Liver (tissue), 8 donors: ENCODE measurements at regions not wholly inside any gene's neighbourhood (a gene's known extent, or its start where the extent isn't known, plus 50 kb on each side); places are given as distances from the start of the nearest gene placed in this dataset.

Experiments used
- DNase-seq: peaks from one replicate; pipeline ENCODE4 v3.0.0-alpha.2; 2017; ENCODE audit warnings: low spot score
- H3K27ac ChIP-seq, 2 donors: one replicate each; pipeline ENCODE4 v1.7.0; 2013; ENCODE audit warnings: inconsistent platforms in 2 of 2, low read length in 2 of 2, control low read depth in 1 of 2, low read depth in 1 of 2, mild to moderate bottlenecking in 1 of 2
- H3K27me3 ChIP-seq, 4 donors: one replicate each; pipeline versions ENCODE4 v1.6.1 to v1.7.0; 2013; ENCODE audit warnings: low read length in 3 of 4, inconsistent platforms in 1 of 4, mild to moderate bottlenecking in 1 of 4, moderate library complexity in 1 of 4; ENCODE audit not compliant: control insufficient read depth in 4 of 4, insufficient read depth in 4 of 4
- H3K36me3 ChIP-seq, 4 donors: one replicate each; pipeline versions ENCODE4 v1.6.1 to v1.7.0; 2013; ENCODE audit warnings: low read length in 3 of 4, mild to moderate bottlenecking in 3 of 4, low read depth in 1 of 4, moderate library complexity in 1 of 4; ENCODE audit not compliant: control insufficient read depth in 4 of 4, insufficient read depth in 3 of 4
- H3K4me1 ChIP-seq, 4 donors: one replicate each; pipeline versions ENCODE4 v1.6.1 to v1.7.0; 2013; ENCODE audit warnings: low read length in 3 of 4, mild to moderate bottlenecking in 3 of 4, moderate library complexity in 1 of 4; ENCODE audit not compliant: control insufficient read depth in 4 of 4, insufficient read depth in 4 of 4
- H3K4me3 ChIP-seq, 3 donors: one replicate each; pipeline versions ENCODE4 v1.6.1 to v1.7.0; 2013; ENCODE audit warnings: low read length in 3 of 3, control low read depth in 1 of 3, low read depth in 1 of 3, mild to moderate bottlenecking in 1 of 3
- H3K9ac ChIP-seq, 2 donors: one replicate each; pipeline ENCODE4 v1.7.0; 2013; ENCODE audit warnings: low read length in 2 of 2, mild to moderate bottlenecking in 2 of 2, moderate library complexity in 2 of 2, control low read depth in 1 of 2, low read depth in 1 of 2
- H3K9me3 ChIP-seq, 4 donors: one replicate each; pipeline versions ENCODE4 v1.6.1 to v1.7.0; 2013; ENCODE audit warnings: low read length in 3 of 4; ENCODE audit not compliant: control insufficient read depth in 4 of 4
- ATF3 ChIP-seq: IDR thresholded peaks from 2 replicates; pipeline ENCODE4 v1.6.1; 2016; ENCODE audit warnings: antibody characterized with exemption
- FOXA2 ChIP-seq: IDR thresholded peaks from 2 replicates; pipeline ENCODE4 v1.6.1; 2016; ENCODE audit warnings: antibody characterized with exemption
- GABPA ChIP-seq, 2 donors: IDR thresholded peaks in 1 of 2; conservative IDR thresholded peaks in 1 of 2; 2 replicates each; pipeline ENCODE4 v1.6.1; 2016; ENCODE audit warnings: antibody characterized with exemption in 2 of 2, mild to moderate bottlenecking in 1 of 2, moderate library complexity in 1 of 2
- HNF4A ChIP-seq, 2 donors: conservative IDR thresholded peaks; 2 replicates each; pipeline ENCODE4 v1.6.1; 2016; ENCODE audit warnings: antibody characterized with exemption in 2 of 2, mild to moderate bottlenecking in 2 of 2
- HNF4G ChIP-seq: IDR thresholded peaks from 2 replicates; pipeline ENCODE4 v1.6.1; 2016; ENCODE audit warnings: antibody characterized with exemption
- JUND ChIP-seq, 2 donors: IDR thresholded peaks; 2 replicates each; pipeline ENCODE4 v1.6.1; 2016; ENCODE audit warnings: antibody characterized with exemption in 2 of 2
- MAX ChIP-seq: IDR thresholded peaks from 2 replicates; pipeline ENCODE4 v1.6.1; 2016; ENCODE audit warnings: antibody characterized with exemption
- NR2F2 ChIP-seq: IDR thresholded peaks from 2 replicates; pipeline ENCODE4 v1.6.1; 2016; ENCODE audit warnings: antibody characterized with exemption
- RAD21 ChIP-seq, 2 donors: IDR thresholded peaks; 2 replicates each; pipeline ENCODE4 v1.6.1; 2016; ENCODE audit warnings: antibody characterized with exemption in 2 of 2, mild to moderate bottlenecking in 2 of 2
- RXRA ChIP-seq, 2 donors: IDR thresholded peaks; 2 replicates each; pipeline ENCODE4 v1.6.1; 2017 to 2018; ENCODE audit warnings: antibody characterized with exemption in 2 of 2, mild to moderate bottlenecking in 1 of 2
- SP1 ChIP-seq: IDR thresholded peaks from 2 replicates; pipeline ENCODE4 v1.6.1; 2018; ENCODE audit warnings: antibody characterized with exemption, mild to moderate bottlenecking
- TAF1 ChIP-seq: conservative IDR thresholded peaks from 2 replicates; pipeline ENCODE4 v1.6.1; 2016; ENCODE audit warnings: antibody characterized with exemption, mild to moderate bottlenecking
- YY1 ChIP-seq: IDR thresholded peaks from 2 replicates; pipeline ENCODE4 v1.6.1; 2016; ENCODE audit warnings: antibody characterized with exemption, mild to moderate bottlenecking
- WGBS: extraction: QIAGEN DNeasy Blood & Tissue Kit; methylation state at CpG from one replicate; pipeline ENCODE4 v1.1.7; 2013; 5-methylcytosine and 5-hydroxymethylcytosine counted together
- TF ChIP-seq, protein P1 (sequence below): IDR thresholded peaks from 2 replicates; pipeline ENCODE4 v1.6.1; 2016; ENCODE audit warnings: antibody characterized with exemption
- TF ChIP-seq, protein P2 (sequence below): IDR thresholded peaks from 2 replicates; pipeline ENCODE4 v1.6.1; 2016; ENCODE audit warnings: antibody characterized with exemption, mild to moderate bottlenecking
- TF ChIP-seq, protein P3 (sequence below): fragments of 150-350 bp; IDR thresholded peaks from 2 replicates; pipeline ENCODE4 v1.5.1; 2017; ENCODE audit warnings: improper control_type of control experiment, low read depth, low read length; ENCODE audit not compliant: missing input control
- donor health status: healthy.
- donor health status: healthy.
- donor health status: healthy.
- donor health status: healthy.
- donor health status: healthy.

DNA sequence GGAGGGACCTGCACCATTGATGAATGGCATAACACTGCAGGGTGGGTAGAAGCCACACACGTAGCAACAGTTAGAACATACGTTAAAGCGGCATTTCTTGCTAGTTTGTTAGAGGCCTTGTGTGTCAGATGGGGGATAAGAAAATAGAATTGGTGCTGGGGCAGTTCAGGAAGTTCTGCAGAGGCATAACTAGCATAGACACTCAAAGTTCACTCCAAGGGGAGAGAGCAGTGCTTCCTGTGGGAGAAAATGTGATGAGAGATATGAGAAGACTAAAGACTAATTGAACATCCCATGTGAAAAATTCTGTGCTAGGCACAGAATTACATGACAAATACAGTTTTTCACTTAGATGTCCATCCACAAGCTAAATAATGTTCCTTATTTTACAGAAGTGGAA lies 327.1 kb downstream of the ZNF621 start:
- no peak for TF ChIP-seq FOXA2
- no peak for TF ChIP-seq RAD21 (IDR thresholded peaks at IDR 0.05)
- TF ChIP-seq GABPA (IDR thresholded peaks at IDR 0.05 in 1 of 2, conservative IDR thresholded peaks at IDR 0.05 in 1 of 2) = no peak
- no peak for TF ChIP-seq JUND (IDR thresholded peaks at IDR 0.05)
- TF ChIP-seq, protein P1, sequence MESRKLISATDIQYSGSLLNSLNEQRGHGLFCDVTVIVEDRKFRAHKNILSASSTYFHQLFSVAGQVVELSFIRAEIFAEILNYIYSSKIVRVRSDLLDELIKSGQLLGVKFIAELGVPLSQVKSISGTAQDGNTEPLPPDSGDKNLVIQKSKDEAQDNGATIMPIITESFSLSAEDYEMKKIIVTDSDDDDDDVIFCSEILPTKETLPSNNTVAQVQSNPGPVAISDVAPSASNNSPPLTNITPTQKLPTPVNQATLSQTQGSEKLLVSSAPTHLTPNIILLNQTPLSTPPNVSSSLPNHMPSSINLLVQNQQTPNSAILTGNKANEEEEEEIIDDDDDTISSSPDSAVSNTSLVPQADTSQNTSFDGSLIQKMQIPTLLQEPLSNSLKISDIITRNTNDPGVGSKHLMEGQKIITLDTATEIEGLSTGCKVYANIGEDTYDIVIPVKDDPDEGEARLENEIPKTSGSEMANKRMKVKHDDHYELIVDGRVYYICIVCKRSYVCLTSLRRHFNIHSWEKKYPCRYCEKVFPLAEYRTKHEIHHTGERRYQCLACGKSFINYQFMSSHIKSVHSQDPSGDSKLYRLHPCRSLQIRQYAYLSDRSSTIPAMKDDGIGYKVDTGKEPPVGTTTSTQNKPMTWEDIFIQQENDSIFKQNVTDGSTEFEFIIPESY = no peak
- TF ChIP-seq HNF4G = no peak
- H3K9ac ChIP-seq = no peak overlapping the region
- no peaks in the 10 kb centered on the region for H3K4me1 ChIP-seq
- H3K27ac ChIP-seq = no peak overlapping the region
- no peak for DNase-seq
- H3K9me3 ChIP-seq = no peaks in the 10 kb centered on the region
- 92% methylated on average over 3 of the region's 3 CpGs for WGBS
- H3K4me3 ChIP-seq = no peak overlapping the region
- no peaks in the 10 kb centered on the region for H3K36me3 ChIP-seq
- H3K27me3 ChIP-seq = no peaks in the 10 kb centered on the region

DNA sequence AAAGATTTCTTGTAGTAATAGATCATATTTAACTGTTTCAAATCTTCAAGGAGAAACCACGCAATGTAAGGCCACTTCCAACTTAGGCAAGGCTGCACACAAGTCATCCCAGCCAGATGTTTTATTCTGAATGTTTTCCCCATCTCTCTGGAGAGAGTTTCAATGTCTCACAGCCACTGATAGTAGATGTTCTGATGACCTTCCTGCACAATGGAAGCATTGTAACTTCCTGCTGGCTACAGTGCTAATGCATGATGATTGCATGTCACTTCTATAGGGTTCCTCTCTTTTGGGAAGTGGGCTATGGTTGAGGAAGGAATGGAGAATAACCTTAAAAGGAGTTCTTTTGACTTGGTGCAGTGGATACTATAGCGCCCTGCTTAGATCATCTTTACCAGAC lies 328.0 kb downstream of the ZNF621 start:
- no peak for DNase-seq
- no peaks in the 10 kb centered on the region for H3K36me3 ChIP-seq
- no peak overlapping the region for H3K9ac ChIP-seq
- H3K4me1 ChIP-seq = no peaks in the 10 kb centered on the region
- TF ChIP-seq, protein P2, sequence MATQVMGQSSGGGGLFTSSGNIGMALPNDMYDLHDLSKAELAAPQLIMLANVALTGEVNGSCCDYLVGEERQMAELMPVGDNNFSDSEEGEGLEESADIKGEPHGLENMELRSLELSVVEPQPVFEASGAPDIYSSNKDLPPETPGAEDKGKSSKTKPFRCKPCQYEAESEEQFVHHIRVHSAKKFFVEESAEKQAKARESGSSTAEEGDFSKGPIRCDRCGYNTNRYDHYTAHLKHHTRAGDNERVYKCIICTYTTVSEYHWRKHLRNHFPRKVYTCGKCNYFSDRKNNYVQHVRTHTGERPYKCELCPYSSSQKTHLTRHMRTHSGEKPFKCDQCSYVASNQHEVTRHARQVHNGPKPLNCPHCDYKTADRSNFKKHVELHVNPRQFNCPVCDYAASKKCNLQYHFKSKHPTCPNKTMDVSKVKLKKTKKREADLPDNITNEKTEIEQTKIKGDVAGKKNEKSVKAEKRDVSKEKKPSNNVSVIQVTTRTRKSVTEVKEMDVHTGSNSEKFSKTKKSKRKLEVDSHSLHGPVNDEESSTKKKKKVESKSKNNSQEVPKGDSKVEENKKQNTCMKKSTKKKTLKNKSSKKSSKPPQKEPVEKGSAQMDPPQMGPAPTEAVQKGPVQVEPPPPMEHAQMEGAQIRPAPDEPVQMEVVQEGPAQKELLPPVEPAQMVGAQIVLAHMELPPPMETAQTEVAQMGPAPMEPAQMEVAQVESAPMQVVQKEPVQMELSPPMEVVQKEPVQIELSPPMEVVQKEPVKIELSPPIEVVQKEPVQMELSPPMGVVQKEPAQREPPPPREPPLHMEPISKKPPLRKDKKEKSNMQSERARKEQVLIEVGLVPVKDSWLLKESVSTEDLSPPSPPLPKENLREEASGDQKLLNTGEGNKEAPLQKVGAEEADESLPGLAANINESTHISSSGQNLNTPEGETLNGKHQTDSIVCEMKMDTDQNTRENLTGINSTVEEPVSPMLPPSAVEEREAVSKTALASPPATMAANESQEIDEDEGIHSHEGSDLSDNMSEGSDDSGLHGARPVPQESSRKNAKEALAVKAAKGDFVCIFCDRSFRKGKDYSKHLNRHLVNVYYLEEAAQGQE = no peak
- TF ChIP-seq RXRA (IDR thresholded peaks at IDR 0.05) (no peak), YY1 (no peak), TAF1 (no peak), ATF3 (no peak), HNF4A (conservative IDR thresholded peaks at IDR 0.05) (no peak), MAX (no peak), NR2F2 (no peak), JUND (IDR thresholded peaks at IDR 0.05) (no peak), SP1 (no peak), RAD21 (IDR thresholded peaks at IDR 0.05) (no peak), HNF4G (no peak), GABPA (IDR thresholded peaks at IDR 0.05 in 1 of 2, conservative IDR thresholded peaks at IDR 0.05 in 1 of 2) (no peak)
- TF ChIP-seq, protein P3, sequence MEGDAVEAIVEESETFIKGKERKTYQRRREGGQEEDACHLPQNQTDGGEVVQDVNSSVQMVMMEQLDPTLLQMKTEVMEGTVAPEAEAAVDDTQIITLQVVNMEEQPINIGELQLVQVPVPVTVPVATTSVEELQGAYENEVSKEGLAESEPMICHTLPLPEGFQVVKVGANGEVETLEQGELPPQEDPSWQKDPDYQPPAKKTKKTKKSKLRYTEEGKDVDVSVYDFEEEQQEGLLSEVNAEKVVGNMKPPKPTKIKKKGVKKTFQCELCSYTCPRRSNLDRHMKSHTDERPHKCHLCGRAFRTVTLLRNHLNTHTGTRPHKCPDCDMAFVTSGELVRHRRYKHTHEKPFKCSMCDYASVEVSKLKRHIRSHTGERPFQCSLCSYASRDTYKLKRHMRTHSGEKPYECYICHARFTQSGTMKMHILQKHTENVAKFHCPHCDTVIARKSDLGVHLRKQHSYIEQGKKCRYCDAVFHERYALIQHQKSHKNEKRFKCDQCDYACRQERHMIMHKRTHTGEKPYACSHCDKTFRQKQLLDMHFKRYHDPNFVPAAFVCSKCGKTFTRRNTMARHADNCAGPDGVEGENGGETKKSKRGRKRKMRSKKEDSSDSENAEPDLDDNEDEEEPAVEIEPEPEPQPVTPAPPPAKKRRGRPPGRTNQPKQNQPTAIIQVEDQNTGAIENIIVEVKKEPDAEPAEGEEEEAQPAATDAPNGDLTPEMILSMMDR = no peak
- TF ChIP-seq, protein P1 = no peak
- H3K9me3 ChIP-seq = no peaks in the 10 kb centered on the region
- H3K4me3 ChIP-seq = no peak overlapping the region
- 95% methylated on average over 2 of the region's 2 CpGs for WGBS
- no peaks in the 10 kb centered on the region for H3K27me3 ChIP-seq
- no peak overlapping the region for H3K27ac ChIP-seq
